GM18511 (cell line): ENCODE measurements at regions not wholly inside any gene's neighbourhood (a gene's known extent, or its start where the extent isn't known, plus 50 kb on each side); places are given as distances from the start of the nearest gene placed in this dataset.

ENCODE experiments used
- ATAC-seq: cut with Tn5 transposase; IDR thresholded peaks from one replicate; pipeline ENCODE4 v1.9.1; 2021; ENCODE audit warnings: mild to moderate bottlenecking, moderate library complexity; ENCODE audit not compliant: unreplicated experiment

DNA sequence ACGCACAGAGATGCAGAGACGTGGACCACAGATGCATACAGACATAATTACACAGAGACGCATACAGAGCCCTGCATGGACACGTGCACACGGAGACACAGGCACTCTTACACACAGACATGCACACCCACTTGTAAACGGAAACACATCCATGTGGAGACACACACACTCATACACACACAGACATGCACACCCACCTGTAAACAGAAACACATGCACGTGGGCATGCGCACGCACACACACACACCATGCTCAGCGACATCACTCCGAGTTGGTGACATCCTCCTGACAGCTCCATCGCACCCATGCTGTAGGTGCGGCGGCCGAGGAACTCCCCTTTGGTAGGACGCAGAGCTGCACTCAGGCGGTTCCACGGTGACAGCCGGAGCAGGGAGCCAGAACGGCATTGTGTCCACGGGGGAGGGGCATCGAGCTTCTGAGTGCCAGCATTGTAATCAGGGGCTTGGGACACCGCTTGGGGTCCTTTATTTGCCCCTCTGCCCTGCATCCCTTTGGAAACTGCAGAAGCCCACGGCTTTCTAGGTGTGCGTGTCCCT is 233.5 kb downstream of the RBFOX3 start:
- ATAC-seq, result no peak

GRCh38 chr17:79374807-79375206 is 236.0 kb downstream of the RBFOX3 start:
- no peak for ATAC-seq

DNA sequence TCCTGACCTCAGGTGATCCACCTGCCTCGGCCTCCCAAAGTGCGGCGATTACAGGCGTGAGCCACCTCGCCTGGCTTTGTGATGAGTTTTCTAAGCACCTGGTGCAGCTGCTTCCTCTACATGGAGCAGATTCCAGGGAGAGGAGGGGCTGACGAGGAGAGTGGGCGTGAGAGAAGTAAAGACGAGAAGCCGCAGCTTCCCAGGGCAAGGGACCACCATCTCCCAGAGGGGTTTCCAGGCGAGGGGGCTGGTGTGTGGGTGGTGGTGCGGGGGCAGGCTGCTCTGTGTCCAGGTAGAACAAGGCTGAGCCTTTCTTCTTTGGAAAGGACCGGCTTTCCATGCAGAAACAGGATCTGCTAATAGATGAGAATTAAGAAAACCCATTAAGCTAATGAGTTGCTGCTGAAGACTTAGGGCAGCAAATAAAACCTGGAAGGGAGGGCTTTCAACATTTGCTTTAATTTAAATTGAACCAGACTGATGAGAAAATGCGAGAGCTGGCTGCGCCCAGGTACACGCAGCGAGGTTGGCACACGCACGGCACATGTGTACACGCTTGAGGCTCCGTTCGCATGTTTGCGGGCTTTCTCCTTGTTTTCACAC is 236.7 kb downstream of the RBFOX3 start:
- no peak for ATAC-seq

DNA sequence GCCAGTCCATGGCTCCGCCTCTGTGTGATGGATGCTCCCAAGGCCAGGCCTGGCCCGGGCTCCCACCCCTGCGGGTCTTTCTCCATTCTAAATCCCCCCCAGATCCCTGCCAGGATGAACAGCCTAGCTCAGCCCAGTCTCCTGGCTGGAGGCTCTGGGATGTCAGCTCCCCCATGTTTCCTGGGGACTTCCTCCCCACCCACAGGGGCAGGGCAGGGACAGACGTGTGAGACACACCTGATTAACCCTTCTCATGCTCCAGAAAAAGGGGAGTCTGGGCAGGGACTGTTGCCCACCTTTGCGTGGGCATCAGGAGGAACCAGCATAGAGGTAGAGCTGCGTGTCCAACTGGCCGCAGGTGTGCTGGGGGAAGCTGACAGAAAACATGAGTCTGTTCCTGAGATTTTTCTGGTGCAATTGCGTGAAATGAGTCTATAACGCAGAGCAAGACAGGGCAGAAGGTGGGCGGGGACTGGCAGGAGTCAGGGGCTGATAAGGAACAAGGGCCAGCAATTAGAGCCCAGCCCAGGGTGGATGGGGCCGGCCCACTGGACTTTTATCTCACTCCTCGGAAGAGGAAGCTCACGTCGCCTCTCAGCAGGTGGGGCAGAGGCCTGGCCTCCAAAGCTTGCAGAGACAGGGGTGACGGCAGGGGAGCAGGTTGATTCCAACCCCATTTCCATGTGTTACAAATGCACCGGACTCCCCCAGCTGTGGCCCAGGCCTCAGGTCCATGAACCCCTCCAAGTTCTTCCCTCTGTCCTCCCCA is 238.2 kb downstream of the RBFOX3 start:
- ATAC-seq, result no peak

GRCh38 chr17:79371984-79372383 is 238.9 kb downstream of the RBFOX3 start:
- no peak for ATAC-seq

- ATAC-seq, result no peak
Observed at GRCh38 chr17:79370594-79370993, 240.3 kb downstream of the RBFOX3 start.

- ATAC-seq, result no peak
Observed at GRCh38 chr17:79370126-79370525, 240.7 kb downstream of the RBFOX3 start.

DNA sequence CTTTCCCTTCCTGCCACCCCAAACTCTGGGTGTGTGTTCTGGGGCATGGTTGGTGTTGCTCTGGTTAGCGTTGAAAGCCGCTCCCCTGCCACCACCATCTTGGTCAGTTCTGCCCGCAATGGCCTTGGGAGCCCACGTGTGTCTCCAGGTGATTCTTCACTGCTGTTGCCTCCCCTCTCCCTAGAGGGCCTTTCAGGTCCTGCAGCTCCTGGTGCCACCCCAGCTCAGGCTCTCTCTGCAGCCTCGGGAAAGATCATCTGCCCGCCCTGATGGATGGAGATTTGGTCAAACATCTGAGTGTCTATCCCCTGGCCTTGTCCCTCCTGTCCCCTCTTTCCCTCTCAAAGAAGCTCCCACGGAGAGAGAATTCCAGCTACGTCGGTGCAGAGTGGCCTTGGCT is 241.3 kb downstream of the RBFOX3 start:
- no peak for ATAC-seq

GRCh38 chr17:79369001-79369400 is 241.8 kb downstream of the RBFOX3 start:
- no peak for ATAC-seq

GRCh38 chr17:79368521-79368920 is 242.3 kb downstream of the RBFOX3 start:
- ATAC-seq, result no peak

GRCh38 chr17:79366988-79367571 is 243.8 kb downstream of the RBFOX3 start:
- ATAC-seq, result no peak

DNA sequence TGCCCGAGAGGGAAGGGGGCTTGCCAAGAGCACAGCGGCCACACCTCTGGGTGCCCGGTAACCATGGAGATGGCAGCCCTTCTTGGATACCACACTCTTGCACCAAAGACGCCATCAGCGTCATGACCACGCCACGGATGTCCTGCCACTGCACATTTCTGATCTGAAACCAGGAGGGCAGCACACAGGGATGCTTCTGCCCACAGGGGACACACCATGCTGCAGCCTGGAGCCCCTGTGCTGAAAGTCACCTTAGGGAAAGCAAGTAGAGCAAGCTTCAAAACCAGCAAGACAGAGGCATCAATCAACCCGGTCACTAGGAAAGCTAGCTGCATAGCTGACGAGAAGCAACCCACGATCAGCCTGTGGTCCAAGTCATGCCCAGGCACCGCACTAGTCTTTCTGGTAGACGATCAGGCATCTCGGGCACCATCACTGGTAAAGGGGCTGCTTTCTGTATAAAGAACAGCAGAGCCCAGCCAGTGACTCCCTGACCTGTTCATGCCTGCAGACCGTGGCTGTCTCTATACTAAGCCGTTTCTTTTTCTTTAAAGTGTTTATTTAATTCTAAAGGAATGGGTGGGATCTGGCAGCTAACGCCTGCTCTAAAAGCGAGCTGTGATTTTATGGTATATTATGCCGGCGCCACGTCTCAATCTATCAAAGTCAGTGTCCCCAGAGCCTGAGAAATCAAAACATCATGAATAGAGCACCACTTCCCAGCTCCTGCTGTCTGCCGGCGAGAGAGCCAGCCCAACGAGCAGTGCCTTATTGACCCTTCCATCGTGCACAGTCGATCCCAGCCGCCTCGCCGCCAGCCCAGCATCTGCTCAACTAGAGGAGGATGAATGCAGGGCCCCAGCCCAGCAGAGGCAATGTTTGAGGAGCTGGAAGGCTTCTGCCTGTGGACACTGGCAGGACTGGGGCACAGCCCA is 244.7 kb downstream of the RBFOX3 start:
- ATAC-seq, result no peak

DNA sequence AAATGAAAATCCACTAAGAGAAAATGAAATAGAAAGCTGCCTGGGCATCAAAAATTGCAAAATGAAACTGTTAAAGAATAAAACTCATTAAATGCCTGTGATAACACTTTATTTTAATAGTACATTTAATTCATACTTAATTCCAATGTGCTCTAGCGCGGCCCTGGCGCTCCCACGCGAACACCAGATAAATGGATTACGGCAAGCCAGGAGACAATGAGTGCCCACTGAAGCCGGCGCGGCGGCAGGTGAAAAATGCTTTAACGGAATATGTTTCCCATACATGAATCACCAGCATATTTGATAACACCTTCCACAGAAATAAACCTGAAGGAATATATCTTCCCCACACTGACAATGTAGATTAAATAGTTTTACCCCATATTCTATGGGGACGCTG is 245.5 kb downstream of the RBFOX3 start:
- ATAC-seq, result no peak

GRCh38 chr17:79364315-79365094 is 246.3 kb downstream of the RBFOX3 start:
- no peak for ATAC-seq

DNA sequence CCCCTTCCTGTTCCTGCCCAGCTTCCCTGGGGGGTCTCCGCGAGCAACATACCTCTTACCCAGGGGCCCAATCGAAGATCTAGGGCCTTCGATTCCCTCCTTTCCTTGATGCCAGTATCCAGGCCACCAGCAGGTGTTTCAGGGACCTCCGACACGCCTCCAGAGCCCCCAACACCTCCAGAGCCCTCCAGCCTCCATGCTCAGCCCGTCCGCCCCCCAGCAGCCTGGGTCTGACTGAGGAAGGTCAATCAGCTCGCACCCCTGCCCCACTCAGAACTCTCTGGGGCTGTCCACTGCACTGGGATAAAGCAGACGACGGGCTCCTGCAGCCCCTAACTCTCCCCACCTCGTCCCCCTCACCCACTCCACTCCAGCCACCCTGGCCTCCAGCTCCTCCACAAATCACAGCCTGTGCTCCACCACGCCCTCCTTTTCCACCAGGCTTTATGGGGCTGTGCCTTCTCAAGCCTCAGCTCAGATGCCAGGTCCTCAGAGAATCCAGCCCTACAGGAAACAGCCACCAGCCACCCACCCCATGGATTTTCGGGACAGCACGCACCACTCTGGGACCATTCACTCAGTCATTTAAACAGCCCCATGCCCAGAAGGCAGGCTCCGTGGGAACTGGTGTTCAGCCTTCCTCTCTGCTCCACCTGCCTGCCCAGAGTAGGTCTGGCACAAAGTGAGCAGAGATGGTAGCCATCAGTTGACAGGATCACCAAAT is 247.1 kb downstream of the RBFOX3 start:
- ATAC-seq, result no peak

GRCh38 chr17:79362772-79363305 is 248.0 kb downstream of the RBFOX3 start:
- no peak for ATAC-seq

DNA sequence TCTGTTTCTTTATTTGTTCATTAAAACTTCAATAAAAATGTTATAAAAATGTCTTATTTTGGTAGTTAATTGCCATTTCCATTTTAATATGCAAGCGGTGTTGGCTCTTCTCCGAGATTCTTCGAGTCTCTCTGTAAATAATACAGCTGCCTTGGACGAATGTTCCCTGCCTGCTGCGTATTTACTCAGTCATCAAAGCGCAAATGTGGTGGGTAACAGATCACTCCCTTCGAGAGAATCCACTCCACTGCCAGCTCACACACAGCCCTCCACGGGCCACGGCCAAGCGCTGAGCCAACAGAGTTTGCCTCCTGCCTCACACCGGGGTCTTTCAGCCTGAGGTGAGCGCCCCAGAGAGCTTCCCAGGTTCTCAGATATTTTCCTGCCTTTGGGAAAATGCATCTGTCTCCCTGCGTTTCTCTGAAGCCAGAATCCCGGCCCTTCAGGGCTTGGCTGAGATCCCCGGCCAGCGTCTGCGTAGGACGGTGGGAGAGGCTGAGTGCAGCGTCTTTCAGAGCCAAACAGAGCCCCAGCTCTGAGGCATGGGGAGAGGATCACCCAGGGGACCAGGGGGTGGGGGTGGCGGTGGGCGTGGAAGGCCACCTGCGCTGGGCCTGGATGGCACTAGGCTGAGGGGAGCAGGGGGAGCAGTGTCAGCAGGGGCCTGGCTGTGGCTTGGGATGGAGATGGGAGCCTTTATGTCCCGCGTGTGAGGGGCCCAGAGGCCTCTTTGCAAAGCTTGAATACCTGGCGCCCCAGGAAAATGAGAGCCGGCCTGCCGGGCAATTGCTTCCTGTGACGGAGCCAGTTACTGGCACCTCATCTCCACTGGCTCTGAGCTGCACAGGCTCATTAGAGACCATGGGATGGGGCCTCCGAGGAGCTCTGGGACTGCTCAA is 248.7 kb downstream of the RBFOX3 start:
- no peak for ATAC-seq

- ATAC-seq, result no peak
Observed at GRCh38 chr17:79361221-79361734, 249.6 kb downstream of the RBFOX3 start.
